Suprapubic skin (tissue), 4 donors: ENCODE measurements at regions not wholly inside any gene's neighbourhood (a gene's known extent, or its start where the extent isn't known, plus 50 kb on each side); places are given as distances from the start of the nearest gene placed in this dataset.
"Not testable (repeated sequence)": the region's sequence is repeated elsewhere in the genome, so short reads cannot be mapped to it uniquely, and the experiment has no call there.

ENCODE experiments used
- DNase-seq, 2 donors: peaks; one replicate each; pipeline ENCODE4 v3.0.0-alpha.2; 2019; ENCODE audit warnings: low spot score in 2 of 2
- H3K27ac ChIP-seq: fragments of 200-600 bp; sonication (generic); one replicate; pipeline ENCODE4 v1.5.1; 2019
- H3K27me3 ChIP-seq: fragments of 200-600 bp; sonication (generic); one replicate; pipeline ENCODE4 v1.5.1; 2019
- H3K36me3 ChIP-seq: fragments of 200-600 bp; sonication (generic); one replicate; pipeline ENCODE4 v1.5.1; 2019
- H3K4me1 ChIP-seq: fragments of 200-600 bp; sonication (generic); one replicate; pipeline ENCODE4 v1.5.1; 2019
- H3K4me3 ChIP-seq: fragments of 200-600 bp; sonication (generic); one replicate; pipeline ENCODE4 v1.5.1; 2019; ENCODE audit warnings: mild to moderate bottlenecking
- H3K9me3 ChIP-seq: fragments of 200-600 bp; sonication (generic); one replicate; pipeline ENCODE4 v1.5.1; 2019
- EP300 ChIP-seq: sonication (generic); formaldehyde crosslinking; IDR thresholded peaks from one replicate; pipeline ENCODE4 v1.6.1; 2017; ENCODE audit warnings: antibody characterized with exemption
- POLR2A ChIP-seq, 2 donors: fragments of 450-650 bp; IDR thresholded peaks; one replicate each; pipeline ENCODE4 v1.6.1; 2017; ENCODE audit warnings: antibody characterized with exemption in 2 of 2, mild to moderate bottlenecking in 2 of 2, moderate library complexity in 2 of 2
- POLR2AphosphoS5 ChIP-seq, 3 donors: sonication (generic); formaldehyde crosslinking; IDR thresholded peaks; one replicate each; pipeline ENCODE4 v1.6.1; 2017; ENCODE audit warnings: antibody characterized with exemption in 3 of 3
- WGBS: methylation state at CpG from one replicate; pipeline ENCODE4 v1.1.5; 2018; 5-methylcytosine and 5-hydroxymethylcytosine counted together
- TF ChIP-seq, protein P1 (sequence below), 2 donors: fragments of 200-600 bp in 1 of 2; fragments of 450-650 bp in 1 of 2; sonication (generic) in 1 of 2; IDR thresholded peaks; one replicate each; pipeline ENCODE4 v1.5.1; 2016 to 2019; ENCODE audit warnings: antibody characterized with exemption in 2 of 2, mild to moderate bottlenecking in 1 of 2, moderate library complexity in 1 of 2

DNA sequence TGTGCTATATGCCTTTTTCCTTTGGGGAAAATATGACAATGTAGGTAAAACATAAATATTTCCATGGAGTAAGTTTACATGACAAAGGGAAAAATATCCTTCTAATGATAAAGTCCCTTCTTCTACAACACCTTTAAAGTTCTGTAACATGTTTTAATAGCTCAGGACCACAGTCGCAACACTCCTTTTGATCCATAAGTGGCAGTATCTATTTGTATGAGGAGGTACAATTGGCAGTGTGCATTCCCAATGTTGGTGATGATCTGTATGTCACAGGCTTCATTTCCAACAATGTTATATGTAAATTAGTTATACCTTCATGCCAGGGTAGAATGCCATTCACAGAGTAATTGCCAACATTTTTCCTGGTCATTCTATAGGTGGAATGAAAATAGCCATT is 127.1 kb upstream of the CCNH start:
- H3K9me3 ChIP-seq = no peaks in the 10 kb centered on the region
- WGBS = 72% methylated on average over 1 of the region's 1 CpG
- DNase-seq = no peak

DNA sequence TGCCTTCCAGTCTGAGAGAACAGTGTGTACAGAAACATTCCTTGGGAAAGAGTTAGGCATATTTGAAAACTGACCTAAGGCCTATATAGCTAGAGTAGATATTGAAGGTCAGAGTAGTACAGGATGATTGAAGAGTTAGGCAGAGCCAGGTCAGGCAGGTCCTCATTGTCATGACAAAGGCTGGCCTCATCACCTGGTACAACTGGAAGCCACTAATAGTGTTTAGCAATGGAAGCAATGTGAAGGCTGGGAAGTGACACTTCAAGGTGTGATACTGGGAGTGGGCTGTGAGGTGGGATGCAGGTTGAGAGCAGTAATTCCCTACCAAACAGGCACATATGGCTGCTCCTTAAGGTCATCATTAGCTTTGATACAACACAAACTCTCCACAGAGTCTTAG is 123.6 kb upstream of the CCNH start:
- Histone ChIP-seq H3K4me1 (peaks cover 5% of the 10 kb centered on the region), H3K4me3 (no peak overlapping the region), H3K36me3 (no peaks in the 10 kb centered on the region), H3K27me3 (no peaks in the 10 kb centered on the region), H3K27ac (no peak overlapping the region), H3K9me3 (no peaks in the 10 kb centered on the region)
- DNase-seq = no peak
- TF ChIP-seq POLR2AphosphoS5 (IDR thresholded peaks at IDR 0.05) (no peak), POLR2A (IDR thresholded peaks at IDR 0.05) (no peak), EP300 (no peak)
- TF ChIP-seq, protein P1, sequence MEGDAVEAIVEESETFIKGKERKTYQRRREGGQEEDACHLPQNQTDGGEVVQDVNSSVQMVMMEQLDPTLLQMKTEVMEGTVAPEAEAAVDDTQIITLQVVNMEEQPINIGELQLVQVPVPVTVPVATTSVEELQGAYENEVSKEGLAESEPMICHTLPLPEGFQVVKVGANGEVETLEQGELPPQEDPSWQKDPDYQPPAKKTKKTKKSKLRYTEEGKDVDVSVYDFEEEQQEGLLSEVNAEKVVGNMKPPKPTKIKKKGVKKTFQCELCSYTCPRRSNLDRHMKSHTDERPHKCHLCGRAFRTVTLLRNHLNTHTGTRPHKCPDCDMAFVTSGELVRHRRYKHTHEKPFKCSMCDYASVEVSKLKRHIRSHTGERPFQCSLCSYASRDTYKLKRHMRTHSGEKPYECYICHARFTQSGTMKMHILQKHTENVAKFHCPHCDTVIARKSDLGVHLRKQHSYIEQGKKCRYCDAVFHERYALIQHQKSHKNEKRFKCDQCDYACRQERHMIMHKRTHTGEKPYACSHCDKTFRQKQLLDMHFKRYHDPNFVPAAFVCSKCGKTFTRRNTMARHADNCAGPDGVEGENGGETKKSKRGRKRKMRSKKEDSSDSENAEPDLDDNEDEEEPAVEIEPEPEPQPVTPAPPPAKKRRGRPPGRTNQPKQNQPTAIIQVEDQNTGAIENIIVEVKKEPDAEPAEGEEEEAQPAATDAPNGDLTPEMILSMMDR (IDR thresholded peaks at IDR 0.05) = no peak

More for the DNA sequence above, 127.1 kb upstream of the CCNH start:
- Histone ChIP-seq H3K27me3 (no peaks in the 10 kb centered on the region), H3K36me3 (no peaks in the 10 kb centered on the region), H3K4me1 (peaks cover 5% of the 10 kb centered on the region), H3K27ac (no peak overlapping the region), H3K4me3 (no peak overlapping the region)
- no peak for TF ChIP-seq POLR2AphosphoS5 (IDR thresholded peaks at IDR 0.05)
- TF ChIP-seq EP300 = no peak
- no peak for TF ChIP-seq POLR2A (IDR thresholded peaks at IDR 0.05)
- TF ChIP-seq, protein P1 (IDR thresholded peaks at IDR 0.05) = no peak

DNA sequence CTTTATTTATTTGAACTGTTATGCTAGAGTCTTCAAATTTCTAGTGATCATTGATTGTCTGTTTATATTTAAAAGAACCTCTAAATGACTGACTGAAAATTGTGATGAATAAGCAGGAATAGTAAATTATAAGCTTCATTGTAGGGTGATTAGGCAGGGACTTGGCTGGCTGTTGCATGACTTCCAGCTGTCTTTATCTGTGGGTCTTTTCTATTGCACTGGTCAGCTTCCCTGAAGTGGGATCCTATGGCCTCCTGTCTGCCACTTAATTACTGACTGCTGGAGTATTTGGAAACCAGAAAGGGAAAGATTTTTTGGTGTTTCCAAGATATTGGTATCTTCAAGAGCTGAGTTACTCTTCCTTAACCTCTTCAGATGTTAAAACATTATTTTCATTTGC is 123.0 kb upstream of the CCNH start:
- Histone ChIP-seq H3K36me3 (no peaks in the 10 kb centered on the region), H3K4me3 (no peak overlapping the region), H3K27ac (no peak overlapping the region), H3K4me1 (no peaks in the 10 kb centered on the region), H3K27me3 (no peaks in the 10 kb centered on the region), H3K9me3 (no peaks in the 10 kb centered on the region)
- no peak for DNase-seq
- TF ChIP-seq POLR2AphosphoS5 (IDR thresholded peaks at IDR 0.05) = no peak

DNA sequence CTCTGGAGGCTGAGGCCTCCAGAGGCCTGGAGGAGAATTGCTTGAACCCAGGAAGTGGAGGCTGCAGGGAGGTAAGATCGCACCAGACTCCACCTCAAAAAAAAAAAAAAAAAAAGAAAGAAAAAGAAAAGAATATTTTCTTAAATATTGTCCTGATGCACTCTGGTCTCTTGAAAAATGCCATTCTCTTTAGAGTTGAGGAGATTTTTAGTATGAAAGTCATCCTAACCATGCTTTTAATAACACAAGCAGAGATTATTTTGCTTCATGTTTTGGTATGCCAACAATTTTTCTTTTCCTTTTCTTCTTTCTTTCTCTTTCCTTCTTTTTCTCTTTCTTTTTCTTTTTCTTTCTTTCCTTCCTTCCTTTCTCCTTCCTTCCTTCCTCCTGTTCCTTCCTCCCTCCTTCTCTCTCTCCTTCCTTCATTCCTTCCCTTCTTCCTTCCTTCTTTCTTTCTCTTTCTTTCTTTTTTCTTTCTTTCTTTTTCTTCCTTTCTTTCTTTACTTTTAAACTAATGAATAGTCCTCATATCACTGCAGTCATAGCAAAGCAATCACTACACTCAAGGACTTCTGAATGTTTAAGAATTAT is 116.9 kb upstream of the CCNH start:
- no peak overlapping the region for H3K27ac ChIP-seq
- no peaks in the 10 kb centered on the region for H3K36me3 ChIP-seq
- H3K4me3 ChIP-seq = no peak overlapping the region
- TF ChIP-seq, protein P1 (IDR thresholded peaks at IDR 0.05) = no peak
- no peak for TF ChIP-seq POLR2A (IDR thresholded peaks at IDR 0.05)
- no peak for TF ChIP-seq EP300
- no peak for TF ChIP-seq POLR2AphosphoS5 (IDR thresholded peaks at IDR 0.05)
- H3K4me1 ChIP-seq = no peaks in the 10 kb centered on the region
- no peaks in the 10 kb centered on the region for H3K9me3 ChIP-seq
- no peaks in the 10 kb centered on the region for H3K27me3 ChIP-seq
- WGBS = 100% methylated on average over 1 of the region's 1 CpG
- DNase-seq = no peak

DNA sequence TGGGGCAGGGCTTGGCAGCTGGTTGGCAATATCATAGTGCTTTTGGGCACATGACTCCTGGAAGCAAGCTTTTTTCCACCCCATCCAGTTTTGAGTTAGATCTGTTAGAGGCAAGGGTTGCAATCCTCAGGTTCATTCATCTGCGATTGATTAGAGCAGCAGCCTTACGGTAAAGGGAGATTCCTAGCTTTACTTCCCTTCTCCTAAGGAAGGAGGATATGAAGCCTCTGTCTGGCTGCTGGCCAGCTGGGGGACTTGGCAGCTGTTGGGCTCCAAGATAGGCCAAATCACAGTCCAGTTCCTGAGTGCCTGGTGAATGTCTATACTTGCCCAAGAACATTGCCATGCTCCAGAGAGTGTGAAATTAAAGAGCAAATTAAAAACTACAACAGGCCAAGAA is 113.4 kb upstream of the CCNH start:
- no peak for TF ChIP-seq POLR2A (IDR thresholded peaks at IDR 0.05)
- TF ChIP-seq, protein P1 (IDR thresholded peaks at IDR 0.05) = no peak
- TF ChIP-seq EP300 = no peak
- no peaks in the 10 kb centered on the region for H3K4me1 ChIP-seq
- H3K27ac ChIP-seq = no peak overlapping the region
- H3K9me3 ChIP-seq = no peaks in the 10 kb centered on the region
- no peak overlapping the region for H3K4me3 ChIP-seq
- H3K36me3 ChIP-seq = no peaks in the 10 kb centered on the region
- no peaks in the 10 kb centered on the region for H3K27me3 ChIP-seq
- no peak for DNase-seq
- WGBS = 23% methylated on average over 2 of the region's 2 CpGs

DNA sequence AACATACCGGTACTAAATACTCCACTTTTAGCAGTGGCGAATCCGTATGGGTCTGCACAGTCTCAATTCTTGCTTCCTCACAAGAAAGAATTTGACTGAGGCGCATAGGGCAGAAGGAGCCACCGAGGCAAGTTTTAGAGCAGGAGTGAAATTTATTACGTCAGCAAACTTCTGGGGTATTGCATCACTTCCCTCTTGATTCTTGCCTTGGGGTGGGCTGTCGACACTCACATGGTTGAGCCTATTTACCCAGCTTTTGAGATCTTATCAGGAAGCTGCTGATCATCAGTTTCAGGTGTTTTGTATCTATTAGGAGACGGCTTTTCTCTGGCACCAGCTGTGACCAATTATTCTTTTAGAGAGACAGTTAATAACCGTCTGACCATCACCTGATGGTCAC is 111.5 kb upstream of the CCNH start:
- H3K27me3 ChIP-seq = no peaks in the 10 kb centered on the region
- TF ChIP-seq POLR2A (IDR thresholded peaks at IDR 0.05) (no peak), POLR2AphosphoS5 (IDR thresholded peaks at IDR 0.05) (no peak)
- no peak overlapping the region for H3K4me3 ChIP-seq
- H3K9me3 ChIP-seq = no peaks in the 10 kb centered on the region
- no peak overlapping the region for H3K27ac ChIP-seq
- no peak for DNase-seq
- 26% methylated on average over 9 of the region's 9 CpGs for WGBS
- H3K4me1 ChIP-seq = no peaks in the 10 kb centered on the region
- no peaks in the 10 kb centered on the region for H3K36me3 ChIP-seq

DNA sequence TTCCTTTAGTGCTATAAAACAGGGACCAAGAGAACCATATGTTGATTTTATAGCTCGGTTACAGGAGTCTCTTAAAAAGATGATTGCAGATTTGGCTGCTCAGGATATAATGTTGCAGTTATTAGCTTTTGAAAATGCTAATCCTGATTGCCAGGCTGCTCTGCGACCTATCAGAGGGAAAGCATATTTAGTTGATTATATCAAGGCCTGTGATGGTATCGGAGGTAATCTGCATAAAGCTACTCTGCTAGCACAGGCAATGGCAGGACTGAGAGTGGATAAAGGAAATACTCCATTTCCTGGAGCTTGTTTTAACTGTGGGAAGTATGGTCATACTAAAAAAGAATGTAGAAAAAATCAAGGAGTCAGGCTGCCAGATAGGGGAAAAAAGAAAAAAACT is 99.0 kb upstream of the CCNH start:
- H3K9me3 ChIP-seq, DNase-seq: not testable (repeated sequence)
- WGBS = 70% methylated on average over 3 of the region's 3 CpGs

More for the DNA sequence above, 99.0 kb upstream of the CCNH start:
- H3K27ac ChIP-seq, H3K4me3 ChIP-seq, H3K4me1 ChIP-seq, H3K36me3 ChIP-seq, H3K27me3 ChIP-seq: not testable (repeated sequence)
